Iris pigment epithelial cell (primary cell): ENCODE measurements at regions not wholly inside any gene's neighbourhood (a gene's known extent, or its start where the extent isn't known, plus 50 kb on each side); places are given as distances from the start of the nearest gene placed in this dataset.
"Not testable (repeated sequence)": the region's sequence is repeated elsewhere in the genome, so short reads cannot be mapped to it uniquely, and the experiment has no call there.

Experiments used
- DNase-seq: peaks from one replicate; pipeline ENCODE4 v3.0.0-alpha.2; 2011; ENCODE audit warnings: low read depth

GRCh38 chr4:147246528-147246927 is 234.4 kb upstream of the EDNRA start:
- DNase-seq, result not testable (repeated sequence)

DNA sequence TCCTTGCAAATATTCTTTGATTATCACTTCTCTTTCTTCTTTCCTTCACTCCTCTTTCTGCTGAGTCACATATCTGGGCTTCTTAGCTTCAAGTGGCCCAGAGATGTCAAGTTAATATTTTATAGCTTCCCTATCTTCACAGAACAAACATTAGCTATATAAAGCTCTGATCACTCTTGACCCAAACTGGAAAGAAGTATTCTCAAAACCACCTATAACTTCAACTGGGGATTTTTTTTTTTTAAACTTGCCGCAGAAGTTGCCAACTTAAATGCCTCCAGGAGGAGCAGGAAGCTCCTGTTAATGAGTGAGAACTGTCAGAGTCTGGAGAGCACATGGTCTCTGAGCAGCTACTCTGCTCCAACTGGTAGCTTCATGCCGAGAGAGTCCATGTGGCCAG is 233.3 kb upstream of the EDNRA start:
- DNase-seq, result peak; percentile 13

- no peak for DNase-seq
These were observed 230.8 kb upstream of the EDNRA start for GRCh38 chr4:147250062-147250461.

- not testable (repeated sequence) for DNase-seq
These were observed 225.6 kb upstream of the EDNRA start for GRCh38 chr4:147255268-147255667.

DNA sequence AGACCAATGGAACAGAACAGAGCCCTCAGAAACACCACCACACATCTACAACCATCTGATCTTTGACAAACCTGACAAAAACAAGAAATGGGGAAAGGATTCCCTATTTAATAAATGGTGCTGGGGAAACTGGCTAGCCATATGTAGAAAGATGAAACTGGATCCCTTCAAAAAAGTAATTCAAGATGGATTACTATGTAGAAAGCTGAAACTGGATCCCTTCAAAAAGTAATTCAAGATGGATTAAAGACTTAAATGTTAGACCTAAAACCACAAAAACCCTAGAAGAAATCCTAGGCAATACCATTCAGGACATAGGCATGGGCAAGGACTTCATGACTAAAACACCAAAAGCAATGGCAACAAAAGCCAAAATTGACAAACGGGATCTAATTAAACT is 221.6 kb upstream of the EDNRA start:
- DNase-seq, result peak; percentile 3

DNA sequence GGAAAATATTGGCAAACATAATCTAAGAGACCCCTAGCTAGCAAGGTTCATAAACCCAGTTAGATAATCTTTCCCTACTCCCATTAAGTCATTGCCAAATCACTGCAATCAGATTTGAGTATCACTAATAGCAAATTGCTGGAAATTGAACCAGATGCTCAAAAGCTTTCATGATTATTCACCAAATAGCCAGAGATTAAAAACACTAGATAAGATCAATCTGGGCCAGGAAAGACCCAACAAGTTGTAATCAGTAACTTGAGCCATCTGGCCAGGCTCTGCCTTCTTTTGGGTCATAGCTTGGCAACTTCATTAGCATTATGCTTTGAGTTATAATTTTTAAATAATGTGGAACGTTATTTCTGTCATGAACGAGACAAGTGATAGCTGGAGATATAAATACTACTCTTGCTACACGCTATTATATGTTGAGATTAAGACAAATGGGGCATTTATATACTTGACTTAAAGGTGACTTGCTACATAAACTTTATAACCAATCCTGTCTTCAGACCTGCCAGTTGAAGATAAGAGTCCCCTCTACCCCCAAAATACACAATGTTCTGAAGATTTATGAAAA is 196.6 kb upstream of the EDNRA start:
- DNase-seq, result peak; percentile 9

DNA sequence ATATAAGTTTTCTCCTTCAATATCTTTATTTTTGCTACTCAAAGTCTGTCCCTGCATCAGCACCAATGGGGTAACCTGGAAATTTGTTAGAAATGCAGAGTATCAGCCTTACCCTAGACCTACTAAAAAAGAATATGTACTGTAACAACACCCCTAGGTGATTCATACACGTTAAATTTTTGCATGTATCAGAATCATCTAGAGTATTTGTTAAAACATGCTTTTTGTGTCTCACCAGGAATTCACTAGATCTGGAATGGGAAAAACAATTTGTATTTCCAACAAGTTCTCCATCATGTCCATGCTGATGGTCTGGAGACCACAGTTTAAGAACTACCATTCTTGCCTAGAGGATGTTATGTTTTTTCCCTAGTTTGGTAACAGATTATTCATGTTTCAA is 196.0 kb upstream of the EDNRA start:
- DNase-seq, result no peak

GRCh38 chr4:147285751-147286150 is 195.1 kb upstream of the EDNRA start:
- DNase-seq, result no peak

DNA sequence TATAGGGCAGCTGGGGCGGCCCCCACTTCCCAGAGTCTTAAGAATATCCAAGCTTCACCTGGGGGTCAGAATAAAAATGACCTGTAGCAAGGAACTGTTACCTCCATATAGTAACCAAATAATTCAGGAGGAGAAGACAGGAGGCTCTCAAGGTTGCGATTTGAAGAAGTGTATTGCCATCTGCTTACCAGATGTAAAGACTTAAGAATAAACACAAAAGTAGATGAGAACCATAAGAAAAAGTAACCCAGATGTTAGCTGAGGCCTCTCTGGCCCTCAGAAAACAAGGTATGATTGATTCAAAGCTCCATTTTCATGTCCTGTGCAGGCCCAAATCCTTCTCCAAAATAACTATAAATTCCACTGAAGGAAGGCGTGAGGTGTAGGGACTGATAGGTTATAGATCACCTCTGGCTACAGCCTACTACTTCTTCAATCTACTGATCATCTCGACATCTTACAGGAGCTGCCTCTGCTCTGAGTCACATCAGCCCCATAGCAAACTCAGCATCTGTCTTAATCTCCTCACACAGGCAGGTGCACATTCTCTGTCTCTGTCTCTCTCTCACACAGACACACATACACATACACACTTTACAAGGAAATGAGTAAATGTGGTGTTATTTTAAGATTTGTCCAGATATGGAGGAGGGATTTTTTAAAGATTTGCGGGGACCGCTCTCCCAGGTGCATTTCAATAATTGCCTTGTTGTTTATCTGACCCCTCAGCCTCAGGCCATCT is 193.9 kb upstream of the EDNRA start:
- DNase-seq, result peak; percentile 25

- peak; percentile 37 for DNase-seq
These were observed 193.4 kb upstream of the EDNRA start for GRCh38 chr4:147287588-147287890.

- DNase-seq, result no peak
These were observed 192.4 kb upstream of the EDNRA start for GRCh38 chr4:147288512-147288911.

DNA sequence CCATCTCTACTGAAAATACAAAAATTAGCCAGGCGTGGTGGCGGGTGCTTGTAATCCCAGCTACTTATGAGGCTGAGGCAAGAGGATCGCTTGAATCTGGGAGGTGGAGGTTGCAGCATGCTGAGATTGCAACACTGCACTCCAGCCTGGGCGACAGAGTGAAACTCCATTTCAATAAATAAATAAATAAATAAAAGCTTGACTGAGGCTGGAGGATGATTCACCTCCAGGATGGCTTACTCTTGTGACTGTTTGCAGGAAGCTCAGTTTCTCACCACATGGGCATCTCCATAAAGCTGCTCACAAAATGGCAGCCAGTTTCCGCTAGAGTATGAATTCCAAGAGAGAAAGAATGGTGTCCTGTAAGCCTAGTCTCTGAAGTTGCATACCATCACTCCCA is 191.7 kb upstream of the EDNRA start:
- DNase-seq, result peak; percentile 66

GRCh38 chr4:147292604-147293313 is 188.1 kb upstream of the EDNRA start:
- peak; percentile 27 for DNase-seq

DNA sequence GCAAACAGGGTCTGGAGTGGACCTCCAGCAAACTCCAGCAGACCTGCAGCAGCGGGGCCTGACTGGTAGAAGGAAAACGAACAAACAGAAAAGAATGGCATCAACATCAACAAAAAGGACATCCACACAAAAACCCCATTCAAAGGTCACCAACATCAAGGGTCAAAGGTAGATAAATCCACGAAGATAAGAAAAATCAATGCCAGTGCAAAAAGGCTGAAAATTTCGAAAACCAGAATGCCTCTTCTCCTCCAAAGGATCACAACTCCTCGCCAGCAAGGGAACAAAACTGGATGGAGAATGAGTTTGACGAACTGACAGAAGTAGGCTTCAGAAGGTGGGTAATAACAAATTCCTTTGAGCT is 187.6 kb upstream of the EDNRA start:
- DNase-seq, result not testable (repeated sequence)

- DNase-seq, result no peak
These were observed 181.7 kb upstream of the EDNRA start for GRCh38 chr4:147299205-147299604.

DNA sequence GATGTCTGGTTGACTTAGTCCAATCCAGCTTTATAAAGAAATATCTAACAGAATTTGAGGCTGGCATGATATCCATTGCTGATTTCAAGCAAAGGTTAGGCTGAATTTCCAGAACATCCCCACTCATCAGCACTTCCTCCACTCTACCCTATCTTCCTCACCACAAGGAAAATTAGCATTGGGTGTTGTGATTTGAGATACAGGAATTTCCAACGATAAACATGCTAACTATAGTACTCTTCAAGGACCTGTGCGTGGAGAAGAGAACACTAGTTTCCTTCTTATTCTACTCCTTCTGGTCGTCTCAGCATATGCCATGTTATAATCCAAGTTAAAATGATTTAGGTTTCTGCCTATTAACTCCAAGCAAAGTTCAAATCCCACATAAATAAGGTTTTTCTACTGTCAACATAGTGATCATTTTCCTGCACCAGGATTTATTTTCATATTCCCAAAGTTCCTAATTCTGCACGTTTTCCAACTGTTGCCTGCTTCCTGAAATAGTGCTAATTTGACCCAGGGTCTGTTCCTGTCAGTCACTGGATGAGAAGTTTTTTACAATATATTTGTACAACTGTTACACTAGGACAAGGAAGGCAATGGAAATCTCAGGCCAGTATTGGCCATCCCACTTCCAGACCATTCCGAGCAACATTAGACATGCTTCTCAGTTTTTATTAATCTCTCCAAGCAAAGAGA is 177.6 kb upstream of the EDNRA start:
- DNase-seq, result no peak

- DNase-seq, result no peak
These were observed 177.0 kb upstream of the EDNRA start for GRCh38 chr4:147303873-147304229.

- no peak for DNase-seq
These were observed 172.8 kb upstream of the EDNRA start for GRCh38 chr4:147307896-147308674.

- peak; percentile 37 for DNase-seq
These were observed 171.5 kb upstream of the EDNRA start for GRCh38 chr4:147309434-147309833.

GRCh38 chr4:147310312-147310711 is 170.6 kb upstream of the EDNRA start:
- no peak for DNase-seq

GRCh38 chr4:147311956-147312355 is 168.9 kb upstream of the EDNRA start:
- DNase-seq, result no peak

DNA sequence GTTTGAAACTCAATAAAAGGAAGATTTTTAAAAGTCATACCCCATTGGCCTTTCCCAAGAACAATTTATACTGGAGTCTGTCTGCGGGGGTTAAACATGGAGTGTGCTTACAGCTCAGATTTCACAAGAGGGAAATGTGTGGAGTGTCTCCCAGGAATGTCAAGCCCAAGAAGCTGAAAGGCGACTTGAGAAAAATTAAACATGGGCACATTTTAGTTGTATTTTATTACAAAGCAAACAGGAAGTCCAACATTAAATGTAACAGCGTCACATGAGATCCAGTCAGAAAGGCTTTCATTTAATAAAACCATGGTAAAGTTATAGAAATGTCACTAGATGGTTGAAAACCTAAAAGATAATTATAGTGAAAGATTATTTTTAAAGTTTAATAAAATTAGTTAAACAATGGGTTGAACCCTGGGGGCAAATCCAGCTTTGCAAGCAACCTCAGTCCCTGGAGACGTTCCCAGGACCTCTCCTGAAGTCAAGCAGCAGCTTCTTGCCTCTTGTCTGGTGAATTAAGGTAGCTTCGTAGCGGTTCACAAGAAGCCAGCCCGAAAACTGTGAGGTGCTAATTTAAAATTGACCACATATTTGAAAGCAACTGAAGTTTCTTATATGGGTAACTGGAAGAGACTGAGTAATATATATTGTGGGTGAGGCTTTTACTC is 168.4 kb upstream of the EDNRA start:
- peak; percentile 60 for DNase-seq
